ENCODE measurements at regions not wholly inside any gene's neighbourhood (a gene's known extent, or its start where the extent isn't known, plus 50 kb on each side); places are given as distances from the start of the nearest gene placed in this dataset.
"Not testable (repeated sequence)": the region's sequence is repeated elsewhere in the genome, so short reads cannot be mapped to it uniquely, and the experiment has no call there.

GRCh38 chr3:189429019-189429418, 202.2 kb upstream of the TP63 start:
- no peak overlapping the region for H3K4me3 ChIP-seq (ENCODE audit: low read depth, low read length)
- TF ChIP-seq MAX (IDR thresholded peaks at IDR 0.05; ENCODE audit: low read depth, low read length) (no peak), MYC (IDR thresholded peaks at IDR 0.05; ENCODE audit: low read depth, low read length) (no peak), CTCF (IDR thresholded peaks at IDR 0.05; ENCODE audit: low read depth, low read length) (no peak), POLR2A (IDR thresholded peaks at IDR 0.05; ENCODE audit: extremely low read depth, insufficient read length) (no peak)
- no peak for DNase-seq (ENCODE audit: low read depth)

GRCh38 chr3:189430166-189430565, 201.0 kb upstream of the TP63 start:
- H3K4me3 ChIP-seq (ENCODE audit: low read depth, low read length), result no peak overlapping the region
- DNase-seq (ENCODE audit: low read depth), result no peak
- TF ChIP-seq MYC (IDR thresholded peaks at IDR 0.05; ENCODE audit: low read depth, low read length) (no peak), CTCF (IDR thresholded peaks at IDR 0.05; ENCODE audit: low read depth, low read length) (no peak), POLR2A (IDR thresholded peaks at IDR 0.05; ENCODE audit: extremely low read depth, insufficient read length) (no peak), MAX (IDR thresholded peaks at IDR 0.05; ENCODE audit: low read depth, low read length) (no peak)

- not testable (repeated sequence) for DNase-seq (ENCODE audit: low read depth); H3K4me3 ChIP-seq (ENCODE audit: low read depth, low read length)
Observed at GRCh38 chr3:189442257-189442656, 188.9 kb upstream of the TP63 start.

- TF ChIP-seq CTCF (IDR thresholded peaks at IDR 0.05; ENCODE audit: low read depth, low read length) (no peak), MYC (IDR thresholded peaks at IDR 0.05; ENCODE audit: low read depth, low read length) (no peak), POLR2A (IDR thresholded peaks at IDR 0.05; ENCODE audit: extremely low read depth, insufficient read length) (no peak), MAX (IDR thresholded peaks at IDR 0.05; ENCODE audit: low read depth, low read length) (no peak)
- no peak overlapping the region for H3K4me3 ChIP-seq (ENCODE audit: low read depth, low read length)
- DNase-seq (ENCODE audit: low read depth), result no peak
Observed at GRCh38 chr3:189446959-189447560, 184.1 kb upstream of the TP63 start.

- TF ChIP-seq MYC (IDR thresholded peaks at IDR 0.05; ENCODE audit: low read depth, low read length) (no peak), CTCF (IDR thresholded peaks at IDR 0.05; ENCODE audit: low read depth, low read length) (no peak), POLR2A (IDR thresholded peaks at IDR 0.05; ENCODE audit: extremely low read depth, insufficient read length) (no peak), MAX (IDR thresholded peaks at IDR 0.05; ENCODE audit: low read depth, low read length) (no peak)
- no peak for DNase-seq (ENCODE audit: low read depth)
- H3K4me3 ChIP-seq (ENCODE audit: low read depth, low read length), result no peak overlapping the region
Observed at GRCh38 chr3:189449084-189449483, 182.1 kb upstream of the TP63 start.

- no peak overlapping the region for H3K4me3 ChIP-seq (ENCODE audit: low read depth, low read length)
- TF ChIP-seq MYC (IDR thresholded peaks at IDR 0.05; ENCODE audit: low read depth, low read length) (no peak), POLR2A (IDR thresholded peaks at IDR 0.05; ENCODE audit: extremely low read depth, insufficient read length) (no peak)
- no peak for DNase-seq (ENCODE audit: low read depth)
Observed at GRCh38 chr3:189455009-189455408, 176.2 kb upstream of the TP63 start.

Data from NB4 (cell line).